IMR-90 (cell line): ENCODE measurements at regions not wholly inside any gene's neighbourhood (a gene's known extent, or its start where the extent isn't known, plus 50 kb on each side); places are given as distances from the start of the nearest gene placed in this dataset.

Experiments used
- ATAC-seq: fragments of 200-7000 bp; cut with Tn5 transposase; 2 replicates; pipeline ENCODE4 v1.9.1; 2020; ENCODE audit warnings: low read depth, mild to moderate bottlenecking, moderate library complexity
- BruUV-seq: library from RNA; stranded (reverse); fragments of 400-500 nt; replicated peaks from 2 replicates; lab custom pipeline; 2021; lab: Mats Ljungman, UMichigan
- CTCF ChIA-PET: fragments of 300-600 bp; formaldehyde crosslinking; extraction: SDS; loops from one replicate; lab custom pipeline; 2021; ENCODE audit warnings: antibody characterized with exemption; lab: Yijun Ruan, JAX
- POLR2A ChIA-PET: fragments of 300-600 bp; sonication (Branson Sonifier 250); formaldehyde crosslinking; loops from one replicate; lab custom pipeline; 2022; ENCODE audit warnings: antibody characterized with exemption; ENCODE audit not compliant: unreplicated experiment; lab: Charles Lee
- DNase-seq: peaks from one replicate; pipeline ENCODE4 v3.0.0; 2013
- H2AFZ ChIP-seq: replicated peaks from 2 replicates; pipeline ENCODE3; 2013; ENCODE audit warnings: low read length, mild to moderate bottlenecking; ENCODE audit not compliant: poor library complexity
- H2AK5ac ChIP-seq: 2 replicates; pipeline ENCODE4 v1.6.1; 2013; ENCODE audit warnings: low read depth, low read length, inconsistent platforms
- H2AK9ac ChIP-seq: replicated peaks from 2 replicates; pipeline ENCODE3; 2013; ENCODE audit warnings: mild to moderate bottlenecking, low read depth, low read length, moderate library complexity; ENCODE audit not compliant: poor library complexity
- H2BK120ac ChIP-seq: 2 replicates; pipeline ENCODE4 v1.6.1; 2013; ENCODE audit warnings: low read depth, low read length, inconsistent platforms
- H2BK15ac ChIP-seq: 3 replicates; pipeline ENCODE4 v1.6.1; 2013; ENCODE audit warnings: low read depth, low read length, inconsistent platforms
- H2BK20ac ChIP-seq: 2 replicates; pipeline ENCODE4 v1.6.1; 2013; ENCODE audit warnings: low read depth, mild to moderate bottlenecking, inconsistent platforms, low read length, moderate library complexity
- H2BK5ac ChIP-seq: 2 replicates; pipeline ENCODE4 v1.6.1; 2013; ENCODE audit warnings: mild to moderate bottlenecking, low read depth, low read length, inconsistent platforms; ENCODE audit not compliant: poor library complexity, severe bottlenecking
- H3K14ac ChIP-seq: replicated peaks from 2 replicates; pipeline ENCODE4 v1.6.1; 2013; ENCODE audit warnings: low read depth, low read length, inconsistent platforms
- H3K18ac ChIP-seq: 2 replicates; pipeline ENCODE4 v1.6.1; 2013; ENCODE audit warnings: low read depth, low read length, control low read depth
- H3K23ac ChIP-seq: 2 replicates; pipeline ENCODE4 v1.6.1; 2013; ENCODE audit warnings: low read depth, low read length, inconsistent platforms
- H3K27ac ChIP-seq: 2 replicates; pipeline ENCODE4 v1.5.1; 2013; ENCODE audit warnings: mild to moderate bottlenecking, control low read depth, low read length; ENCODE audit not compliant: insufficient read depth
- H3K27me3 ChIP-seq: 2 replicates; pipeline ENCODE4 v1.6.1; 2013; ENCODE audit warnings: low read length; ENCODE audit not compliant: control insufficient read depth, insufficient read depth
- H3K36me3 ChIP-seq: 2 replicates; pipeline ENCODE4 v1.6.1; 2013; ENCODE audit warnings: low read length, mixed read lengths; ENCODE audit not compliant: control insufficient read depth, insufficient read depth
- H3K4ac ChIP-seq: 2 replicates; pipeline ENCODE4 v1.6.1; 2013; ENCODE audit warnings: low read depth, low read length, inconsistent platforms
- H3K4me1 ChIP-seq: 2 replicates; pipeline ENCODE4 v1.6.1; 2013; ENCODE audit warnings: low read length, mixed read lengths; ENCODE audit not compliant: control insufficient read depth, insufficient read depth
- H3K4me2 ChIP-seq: 2 replicates; pipeline ENCODE4 v1.6.1; 2013; ENCODE audit warnings: low read depth, mild to moderate bottlenecking, control low read depth, low read length, moderate library complexity
- H3K4me3 ChIP-seq: 2 replicates; pipeline ENCODE4 v1.5.1; 2013; ENCODE audit warnings: low read depth, mild to moderate bottlenecking, control low read depth, low read length, moderate library complexity; ENCODE audit not compliant: insufficient read depth
- H3K56ac ChIP-seq: 2 replicates; pipeline ENCODE4 v1.6.1; 2013; ENCODE audit warnings: low read length, inconsistent platforms; ENCODE audit not compliant: insufficient read depth; ENCODE audit errors: extremely low read depth
- H3K79me1 ChIP-seq, 2 experiments: 2 replicates each; pipeline ENCODE4 v1.6.1; 2013; ENCODE audit warnings: low read length in 2 of 2, inconsistent platforms in 1 of 2, low read depth in 1 of 2
- H3K9ac ChIP-seq: 2 replicates; pipeline ENCODE4 v1.6.1; 2013; ENCODE audit warnings: low read depth, low read length, control low read depth
- H3K9me1 ChIP-seq: 2 replicates; pipeline ENCODE4 v1.6.1; 2013; ENCODE audit warnings: low read length, inconsistent platforms; ENCODE audit not compliant: insufficient read depth
- H3K9me3 ChIP-seq: 2 replicates; pipeline ENCODE4 v1.6.1; 2013; ENCODE audit warnings: low read length; ENCODE audit not compliant: control insufficient read depth, insufficient read depth
- H4K20me1 ChIP-seq: 2 replicates; pipeline ENCODE4 v1.6.1; 2013; ENCODE audit warnings: low read length, inconsistent platforms; ENCODE audit not compliant: insufficient read depth
- H4K5ac ChIP-seq: 2 replicates; pipeline ENCODE4 v1.6.1; 2013; ENCODE audit warnings: mild to moderate bottlenecking, low read depth, low read length, control low read depth
- H4K8ac ChIP-seq, 2 experiments: 2 replicates each; pipeline ENCODE4 v1.6.1; 2013; ENCODE audit warnings: low read depth in 2 of 2, low read length in 2 of 2, control low read depth in 1 of 2, inconsistent platforms in 1 of 2
- H4K91ac ChIP-seq: 2 replicates; pipeline ENCODE4 v1.6.1; 2013; ENCODE audit warnings: low read depth, low read length, inconsistent platforms; ENCODE audit not compliant: insufficient read depth
- BHLHE40 ChIP-seq: fragments of 150-350 bp; IDR thresholded peaks from 2 replicates; pipeline ENCODE4 v1.6.1; 2016; ENCODE audit warnings: mild to moderate bottlenecking, low read depth, low read length
- CEBPB ChIP-seq: IDR thresholded peaks from 2 replicates; pipeline ENCODE4 v1.6.1; 2012; ENCODE audit warnings: low read depth, low read length, improper control_type of control experiment
- CHD1 ChIP-seq: IDR thresholded peaks from 2 replicates; pipeline ENCODE4 v1.6.1; 2012; ENCODE audit warnings: low read depth, low read length, improper control_type of control experiment
- FOS ChIP-seq: fragments of 150-350 bp; IDR thresholded peaks from 2 replicates; pipeline ENCODE4 v1.6.1; 2016; ENCODE audit warnings: low read depth, low read length
- MAFK ChIP-seq: IDR thresholded peaks from 2 replicates; pipeline ENCODE4 v1.6.1; 2012; ENCODE audit warnings: low read depth, low read length, improper control_type of control experiment
- MAZ ChIP-seq: IDR thresholded peaks from 2 replicates; pipeline ENCODE4 v1.6.1; 2012; ENCODE audit warnings: low read depth, mild to moderate bottlenecking, low read length, improper control_type of control experiment, moderate library complexity, borderline replicate concordance
- MXI1 ChIP-seq: IDR thresholded peaks from 2 replicates; pipeline ENCODE4 v1.6.1; 2012; ENCODE audit warnings: low read depth, mild to moderate bottlenecking, low read length, moderate library complexity, borderline replicate concordance
- NFE2L2 ChIP-seq: fragments of 150-350 bp; IDR thresholded peaks from 2 replicates; pipeline ENCODE4 v1.6.1; 2016; ENCODE audit warnings: low read depth, mild to moderate bottlenecking, low read length
- POLR2A ChIP-seq: IDR thresholded peaks from 2 replicates; pipeline ENCODE4 v1.6.1; 2012; ENCODE audit warnings: mild to moderate bottlenecking, low read depth, low read length
- RAD21 ChIP-seq: IDR thresholded peaks from 2 replicates; pipeline ENCODE4 v1.6.1; 2012; ENCODE audit warnings: low read length, improper control_type of control experiment
- RCOR1 ChIP-seq: IDR thresholded peaks from 2 replicates; pipeline ENCODE4 v1.6.1; 2012; ENCODE audit warnings: mild to moderate bottlenecking, low read length, improper control_type of control experiment; ENCODE audit not compliant: insufficient replicate concordance
- RFX5 ChIP-seq: IDR thresholded peaks from 2 replicates; pipeline ENCODE4 v1.8.0; 2012; ENCODE audit warnings: low read depth, mild to moderate bottlenecking, low read length, moderate library complexity
- SMC3 ChIP-seq: fragments of 150-350 bp; IDR thresholded peaks from 2 replicates; pipeline ENCODE4 v1.6.1; 2016; ENCODE audit warnings: low read depth, mild to moderate bottlenecking, antibody characterized with exemption, low read length, moderate library complexity
- USF2 ChIP-seq: fragments of 150-350 bp; IDR thresholded peaks from 2 replicates; pipeline ENCODE4 v1.6.1; 2017; ENCODE audit warnings: mild to moderate bottlenecking, antibody characterized with exemption, low read length, low read depth
- WGBS, 2 experiments: methylation state at CpG; one replicate each; pipeline versions ENCODE4 v1.1.5 to v1.1.7; 2013; ENCODE audit warnings: missing lambda C conversion rate in 2 of 2; ENCODE audit not compliant: insufficient read length in 1 of 2; ENCODE audit errors: extremely low coverage in 2 of 2; 5-methylcytosine and 5-hydroxymethylcytosine counted together
- dilution Hi-C: fragments of 300-500 bp; cut with HindIII; formaldehyde crosslinking; loops from one replicate; pipeline ENCODE4 v1.14.3; 2018; ENCODE audit warnings: low sequenced_read_pairs; ENCODE audit not compliant: unreplicated experiment
- in situ Hi-C: fragments of 300-500 bp; cut with MboI; formaldehyde crosslinking; loops from 3 replicates; pipeline ENCODE4 v1.14.3; 2019; ENCODE audit warnings: low sequenced_read_pairs, inconsistent platforms, mixed read lengths
- intact Hi-C: fragments of 100-400 bp; cut with micrococcal nuclease; formaldehyde crosslinking; loops from 2 replicates; pipeline ENCODE4 v1.10.0; 2022
- TF ChIP-seq, protein P1 (sequence below): conservative IDR thresholded peaks from 2 replicates; pipeline ENCODE4 v1.5.1; 2012; ENCODE audit warnings: mild to moderate bottlenecking, low read depth, low read length, improper control_type of control experiment
- TF ChIP-seq, protein P2 (sequence below): fragments of 150-350 bp; IDR thresholded peaks from 2 replicates; pipeline ENCODE4 v1.6.1; 2016; ENCODE audit warnings: low read depth, mild to moderate bottlenecking, low read length, moderate library complexity, borderline replicate concordance

DNA sequence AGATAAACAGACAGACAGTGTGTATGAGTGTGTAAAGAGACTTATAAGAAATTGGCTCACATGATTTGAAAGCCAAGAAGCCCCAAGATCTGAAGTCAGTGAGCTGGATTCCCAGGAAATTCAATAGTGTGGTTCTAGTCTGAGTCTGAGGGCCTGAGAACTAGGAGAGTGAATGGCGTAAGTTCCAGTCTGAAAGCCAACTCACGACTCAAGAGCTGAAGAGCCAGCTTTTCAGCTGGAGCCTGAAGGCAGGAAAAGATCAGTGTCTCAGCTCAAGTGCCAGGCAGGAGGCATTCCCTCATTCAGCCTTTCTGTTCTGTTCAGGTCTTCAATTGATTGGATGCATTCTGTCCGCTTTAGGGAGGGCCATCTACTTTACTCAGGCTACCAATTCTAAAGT, 257.2 kb downstream of the PLPP3 start:
- Histone ChIP-seq H3K18ac (no peak overlapping the region), H3K9ac (no peak overlapping the region), H3K23ac (0 out of 2 replicates have a peak overlapping the region, but pooled peaks have one; percentile 8), H3K56ac (no peak overlapping the region), H2AFZ (no peak overlapping the region), H3K4me3 (no peak overlapping the region), H4K8ac (no peak overlapping the region), H3K4ac (no peak overlapping the region), H4K91ac (no peak overlapping the region), H2BK15ac (no peak overlapping the region), H3K14ac (no peak overlapping the region), H3K36me3 (no peaks in the 10 kb centered on the region), H4K5ac (no peak overlapping the region), H4K20me1 (no peaks in the 10 kb centered on the region), H2BK120ac (no peak overlapping the region), H3K4me1 (peaks cover 4% of the 10 kb centered on the region), H3K9me1 (no peaks in the 10 kb centered on the region), H2BK5ac (no peak overlapping the region), H2AK9ac (no peak overlapping the region), H2BK20ac (no peak overlapping the region), H3K27me3 (peaks cover 2% of the 10 kb centered on the region; the same call in 1 of the 2 replicates), H3K79me1 (no peaks in the 10 kb centered on the region), H3K27ac (no peak overlapping the region), H2AK5ac (peak overlapping the region; percentile 47; the same call in 1 of the 2 replicates), H3K9me3 (no peaks in the 10 kb centered on the region), H3K4me2 (no peak overlapping the region)
- CTCF ChIA-PET: interaction anchor here (0.5 kb wide), 1 partner anchor 145 kb away, joined by 4 read pairs; no protein-coding TSS in a partner anchor
- 89% methylated on average over 3 of the region's 3 CpGs; no CpG with 5 or more reads in 1 of the 2 experiments for WGBS, 2 experiments
- DNase-seq (peak; percentile 19), ATAC-seq (no peak)
- intact Hi-C loops: loop anchor here (10.0 kb wide), 1 partner anchor 253 kb away; the partner anchor contains the start of gene PLPP3
- in situ Hi-C loops: no loop called here
- TF ChIP-seq MAFK: no peak
- TF ChIP-seq NFE2L2: no peak
- no peak for TF ChIP-seq FOS
- no peak for TF ChIP-seq USF2
- no peak for TF ChIP-seq SMC3
- no peak for TF ChIP-seq POLR2A
- TF ChIP-seq, protein P1, sequence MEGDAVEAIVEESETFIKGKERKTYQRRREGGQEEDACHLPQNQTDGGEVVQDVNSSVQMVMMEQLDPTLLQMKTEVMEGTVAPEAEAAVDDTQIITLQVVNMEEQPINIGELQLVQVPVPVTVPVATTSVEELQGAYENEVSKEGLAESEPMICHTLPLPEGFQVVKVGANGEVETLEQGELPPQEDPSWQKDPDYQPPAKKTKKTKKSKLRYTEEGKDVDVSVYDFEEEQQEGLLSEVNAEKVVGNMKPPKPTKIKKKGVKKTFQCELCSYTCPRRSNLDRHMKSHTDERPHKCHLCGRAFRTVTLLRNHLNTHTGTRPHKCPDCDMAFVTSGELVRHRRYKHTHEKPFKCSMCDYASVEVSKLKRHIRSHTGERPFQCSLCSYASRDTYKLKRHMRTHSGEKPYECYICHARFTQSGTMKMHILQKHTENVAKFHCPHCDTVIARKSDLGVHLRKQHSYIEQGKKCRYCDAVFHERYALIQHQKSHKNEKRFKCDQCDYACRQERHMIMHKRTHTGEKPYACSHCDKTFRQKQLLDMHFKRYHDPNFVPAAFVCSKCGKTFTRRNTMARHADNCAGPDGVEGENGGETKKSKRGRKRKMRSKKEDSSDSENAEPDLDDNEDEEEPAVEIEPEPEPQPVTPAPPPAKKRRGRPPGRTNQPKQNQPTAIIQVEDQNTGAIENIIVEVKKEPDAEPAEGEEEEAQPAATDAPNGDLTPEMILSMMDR: no peak
- no peak for TF ChIP-seq MXI1
- no peak for TF ChIP-seq RCOR1
- TF ChIP-seq MAZ: no peak
- no peak for TF ChIP-seq CHD1
- no peak for TF ChIP-seq BHLHE40
- TF ChIP-seq CEBPB: no peak
- no peak for TF ChIP-seq RAD21
- no peak for TF ChIP-seq RFX5
- TF ChIP-seq, protein P2, sequence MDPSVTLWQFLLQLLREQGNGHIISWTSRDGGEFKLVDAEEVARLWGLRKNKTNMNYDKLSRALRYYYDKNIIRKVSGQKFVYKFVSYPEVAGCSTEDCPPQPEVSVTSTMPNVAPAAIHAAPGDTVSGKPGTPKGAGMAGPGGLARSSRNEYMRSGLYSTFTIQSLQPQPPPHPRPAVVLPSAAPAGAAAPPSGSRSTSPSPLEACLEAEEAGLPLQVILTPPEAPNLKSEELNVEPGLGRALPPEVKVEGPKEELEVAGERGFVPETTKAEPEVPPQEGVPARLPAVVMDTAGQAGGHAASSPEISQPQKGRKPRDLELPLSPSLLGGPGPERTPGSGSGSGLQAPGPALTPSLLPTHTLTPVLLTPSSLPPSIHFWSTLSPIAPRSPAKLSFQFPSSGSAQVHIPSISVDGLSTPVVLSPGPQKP: no peak
- POLR2A ChIA-PET: no interaction called here
- no TSS peak for BruUV-seq
- dilution Hi-C loops: no loop called here
